HG03097 (cell line): ENCODE measurements at regions not wholly inside any gene's neighbourhood (a gene's known extent, or its start where the extent isn't known, plus 50 kb on each side); places are given as distances from the start of the nearest gene placed in this dataset.
"Not testable (repeated sequence)": the region's sequence is repeated elsewhere in the genome, so short reads cannot be mapped to it uniquely, and the experiment has no call there.

Experiments used
- ATAC-seq: cut with Tn5 transposase; IDR thresholded peaks from one replicate; pipeline ENCODE4 v1.9.1; 2021; ENCODE audit not compliant: unreplicated experiment, low FRiP score

DNA sequence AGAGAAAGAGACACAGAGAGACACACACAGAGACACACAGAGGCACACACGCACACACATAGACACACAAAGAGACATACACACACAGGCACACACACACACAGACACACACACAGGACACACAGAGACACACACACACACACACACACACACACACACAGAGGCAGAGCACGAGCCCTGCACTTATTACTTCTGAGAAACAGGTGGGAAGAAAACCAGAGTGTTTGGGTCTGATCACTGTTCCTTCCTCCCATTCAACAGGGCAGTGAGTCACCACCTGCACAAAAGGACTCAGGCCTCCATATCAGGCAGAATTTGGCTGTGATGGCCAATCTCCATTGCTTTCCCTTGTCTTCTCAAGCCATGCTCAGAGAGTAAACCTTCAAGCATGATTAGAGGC is 285.0 kb downstream of the ANAPC1 start:
- ATAC-seq = not testable (repeated sequence)

DNA sequence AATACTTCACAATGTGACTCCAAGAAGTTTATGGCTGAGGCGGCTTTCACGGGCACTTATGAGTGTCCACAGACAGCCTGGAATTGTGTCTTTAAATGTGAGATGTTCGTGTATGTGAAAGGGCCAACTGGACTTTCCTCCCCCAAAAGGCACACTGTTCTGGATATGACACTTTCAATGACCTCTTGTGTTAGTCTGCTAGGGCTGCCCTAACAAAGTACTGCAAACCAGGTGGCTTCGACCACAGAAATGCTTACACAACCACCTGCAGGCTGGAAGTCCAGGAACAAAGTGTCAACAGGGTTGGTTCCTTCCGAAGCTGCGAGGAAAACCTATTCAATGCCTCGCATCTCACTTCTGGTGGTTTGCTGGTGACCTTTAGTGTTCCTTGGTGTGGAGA is 281.7 kb downstream of the ANAPC1 start:
- not testable (repeated sequence) for ATAC-seq

DNA sequence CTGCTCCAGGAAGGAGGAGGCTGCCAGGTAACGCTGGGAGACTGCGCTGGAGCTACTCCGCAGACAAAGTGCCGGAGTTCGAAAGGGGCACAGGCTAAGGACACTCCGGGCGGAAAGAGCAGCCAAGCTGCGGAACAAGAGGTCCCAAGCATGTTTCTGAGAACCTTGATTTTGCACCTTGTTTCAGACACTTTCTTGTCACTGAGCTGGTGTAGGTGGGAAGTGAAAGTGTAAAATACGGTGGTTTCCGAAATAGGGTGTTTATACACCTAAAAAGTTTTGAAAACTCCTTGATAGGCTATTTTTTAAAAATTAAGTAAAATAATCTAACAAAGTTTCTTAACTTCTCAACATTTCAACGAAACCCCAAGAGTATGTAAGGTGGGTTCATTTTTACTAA is 278.2 kb downstream of the ANAPC1 start:
- not testable (repeated sequence) for ATAC-seq

DNA sequence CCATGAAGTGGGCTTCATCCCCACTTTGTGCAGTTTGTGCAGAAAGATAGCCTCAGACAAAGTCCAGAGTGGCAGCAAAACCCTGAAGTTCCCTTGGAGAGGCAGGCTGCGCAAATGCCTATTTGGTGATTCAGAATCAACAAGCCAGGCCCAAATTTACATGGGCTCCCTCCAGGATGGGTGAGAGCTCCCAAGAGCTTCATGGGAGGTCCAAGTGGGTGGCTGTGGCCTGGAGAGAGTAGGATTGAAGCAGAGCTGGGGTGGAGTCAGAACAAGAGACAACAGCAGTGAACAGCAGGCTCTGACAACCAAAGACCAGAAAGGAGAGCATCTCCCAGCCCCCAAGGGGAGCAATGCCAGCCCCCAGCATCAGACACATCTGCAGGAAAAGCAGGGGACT is 277.4 kb downstream of the ANAPC1 start:
- not testable (repeated sequence) for ATAC-seq

DNA sequence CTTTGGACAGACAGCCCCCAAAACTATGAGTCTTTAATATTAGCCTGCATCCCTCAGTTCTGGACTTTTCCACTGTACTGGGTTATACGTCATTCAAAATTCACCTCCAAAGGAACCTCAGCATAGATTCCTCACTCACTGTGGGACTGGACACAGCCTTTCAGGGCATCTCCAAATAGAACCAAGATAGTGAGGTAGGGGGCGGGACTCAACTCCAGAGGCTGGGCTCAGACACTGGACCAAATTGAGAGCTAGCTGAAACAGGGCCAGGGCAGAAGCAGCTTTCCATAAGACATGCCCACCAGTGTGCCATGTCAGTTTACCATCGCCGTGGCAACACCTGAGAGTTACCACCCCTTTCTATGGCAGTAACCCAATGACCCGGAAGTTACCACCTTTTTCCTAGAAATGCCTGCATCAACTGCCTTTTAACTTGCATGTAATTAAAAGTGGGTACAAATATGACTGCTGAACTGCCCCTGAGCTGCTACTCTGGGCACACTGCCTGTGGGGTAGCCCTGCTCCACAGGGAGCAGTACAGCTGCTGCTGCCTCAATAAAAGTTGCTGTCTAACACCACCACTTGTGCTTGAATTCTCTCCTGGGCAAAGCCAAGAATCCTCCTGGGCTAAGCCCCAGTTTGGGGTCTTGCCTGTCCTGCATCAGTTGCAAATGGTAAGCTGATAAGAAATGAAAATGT is 274.7 kb downstream of the ANAPC1 start:
- ATAC-seq = not testable (repeated sequence)

DNA sequence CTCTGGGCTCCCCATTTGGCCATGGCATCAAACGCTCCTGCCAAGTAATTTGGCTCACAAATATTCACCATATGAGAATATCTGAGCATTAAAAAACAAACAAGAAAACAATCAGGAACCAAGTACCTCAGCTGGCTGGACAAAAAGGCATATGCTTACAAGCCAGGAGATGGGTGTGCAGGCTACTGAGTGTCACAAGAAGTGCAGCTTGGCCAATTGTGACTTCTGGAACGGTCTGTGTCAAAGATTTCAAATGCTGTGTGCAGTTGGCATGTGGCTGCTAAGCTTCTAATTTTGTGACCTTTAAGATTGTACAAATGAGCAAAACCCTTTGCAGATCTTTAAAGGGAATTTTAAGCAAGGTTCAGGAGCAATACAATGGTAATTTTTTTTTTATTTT is 274.0 kb downstream of the ANAPC1 start:
- not testable (repeated sequence) for ATAC-seq

DNA sequence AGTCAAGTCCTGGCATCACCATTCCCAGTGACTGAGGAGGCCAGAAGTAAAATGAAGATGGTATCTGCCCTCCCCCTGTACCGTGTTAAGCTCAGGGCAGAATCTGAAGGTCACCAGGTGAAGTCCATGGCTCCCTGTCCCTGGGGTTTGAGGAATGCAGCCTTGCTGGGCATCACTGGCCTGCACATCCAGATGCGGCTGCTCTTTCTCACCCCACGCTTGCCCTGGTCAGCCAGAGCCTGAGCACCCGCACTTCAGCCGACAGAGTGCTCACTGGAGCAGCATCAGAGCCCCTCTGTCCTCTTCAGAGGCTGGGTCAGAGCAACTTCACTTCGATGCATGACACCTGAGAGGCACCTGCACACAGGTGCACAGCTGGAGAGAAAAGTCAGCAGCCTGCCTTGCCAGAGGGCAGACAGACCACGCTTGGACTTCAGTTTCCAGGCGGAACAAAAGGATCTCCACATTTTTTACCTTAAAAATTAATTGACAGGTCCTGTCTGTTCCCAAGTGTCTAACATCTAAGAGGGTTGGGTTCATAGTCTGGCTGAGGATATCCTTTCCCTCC is 267.3 kb downstream of the ANAPC1 start:
- no peak for ATAC-seq

DNA sequence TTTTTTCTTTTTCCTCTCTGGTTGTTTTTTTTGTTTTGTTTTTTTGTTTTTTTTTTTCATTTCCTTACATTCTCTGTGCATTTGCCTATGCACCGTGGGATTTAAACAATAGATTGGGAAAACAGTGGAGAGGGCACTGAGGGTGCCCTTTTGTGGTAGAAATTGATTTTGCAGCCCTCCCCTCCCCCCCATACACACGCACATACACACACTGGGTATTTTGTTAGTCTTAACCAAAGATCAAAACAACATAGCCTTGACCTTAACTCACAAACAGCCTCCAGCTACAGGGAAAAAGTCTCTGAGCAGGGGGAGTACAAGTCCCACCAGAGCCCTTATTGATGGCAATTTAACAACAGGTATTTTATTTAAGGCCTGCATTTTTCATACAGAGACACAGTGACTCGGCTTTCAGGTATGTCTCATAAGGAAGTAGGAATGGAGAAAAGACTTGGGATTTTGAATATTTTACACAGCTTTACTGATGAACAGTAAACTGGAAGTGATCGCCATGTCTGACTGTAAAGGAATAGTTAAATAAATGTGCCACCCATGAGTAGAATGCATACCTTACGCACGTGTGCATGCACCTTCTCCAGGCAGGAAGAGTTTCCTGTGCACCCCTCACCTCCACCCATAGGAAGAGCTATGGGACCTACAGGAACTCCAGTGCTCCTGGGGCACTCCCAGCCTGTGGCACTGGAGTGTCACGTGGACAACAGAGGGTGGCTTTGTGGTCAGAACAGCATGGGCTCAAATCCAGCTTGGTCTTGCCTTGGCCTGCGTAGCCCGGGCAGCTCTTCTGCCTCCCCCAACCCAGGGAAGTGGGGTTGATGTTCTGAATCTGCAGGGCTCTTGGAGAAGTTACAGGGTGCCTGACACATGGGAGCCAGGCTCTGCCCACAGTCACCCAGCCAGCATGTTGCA is 266.4 kb downstream of the ANAPC1 start:
- no peak for ATAC-seq

DNA sequence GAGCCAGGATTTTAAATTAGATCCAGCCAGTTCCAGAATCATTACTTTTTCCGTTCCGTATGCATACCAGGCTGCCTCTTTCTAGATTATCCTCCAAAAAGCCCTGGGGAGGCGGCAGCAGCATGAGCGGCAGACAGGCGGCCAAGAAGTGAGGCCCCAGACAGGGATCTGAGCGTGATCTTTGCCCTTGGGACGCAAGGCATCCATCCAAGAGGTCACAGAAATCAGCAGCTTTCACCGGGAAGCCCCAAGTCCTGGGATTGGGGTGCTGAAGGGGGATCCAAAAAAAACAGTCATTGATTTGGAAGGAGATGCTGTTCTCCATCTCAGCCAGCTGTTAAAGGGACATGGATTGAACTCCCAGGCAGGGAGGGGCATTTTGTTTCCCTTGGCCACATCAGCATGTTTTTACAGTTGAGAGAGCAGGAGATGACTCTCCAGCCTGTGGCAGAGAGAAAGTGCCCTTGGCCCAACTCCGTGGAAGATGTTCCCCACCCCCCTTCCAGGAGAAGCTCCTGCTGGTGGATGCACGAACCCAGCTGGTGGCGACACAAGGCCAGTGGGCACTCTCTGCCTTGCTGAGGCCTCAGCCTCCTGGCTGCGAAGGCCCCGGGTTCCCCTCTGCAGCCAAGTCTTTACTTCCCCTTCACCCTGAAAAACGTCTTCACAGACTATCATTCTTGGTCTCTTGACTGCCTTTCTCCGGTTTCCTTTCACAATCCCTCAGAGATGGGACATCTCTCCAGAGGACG is 265.6 kb downstream of the ANAPC1 start:
- ATAC-seq = no peak

DNA sequence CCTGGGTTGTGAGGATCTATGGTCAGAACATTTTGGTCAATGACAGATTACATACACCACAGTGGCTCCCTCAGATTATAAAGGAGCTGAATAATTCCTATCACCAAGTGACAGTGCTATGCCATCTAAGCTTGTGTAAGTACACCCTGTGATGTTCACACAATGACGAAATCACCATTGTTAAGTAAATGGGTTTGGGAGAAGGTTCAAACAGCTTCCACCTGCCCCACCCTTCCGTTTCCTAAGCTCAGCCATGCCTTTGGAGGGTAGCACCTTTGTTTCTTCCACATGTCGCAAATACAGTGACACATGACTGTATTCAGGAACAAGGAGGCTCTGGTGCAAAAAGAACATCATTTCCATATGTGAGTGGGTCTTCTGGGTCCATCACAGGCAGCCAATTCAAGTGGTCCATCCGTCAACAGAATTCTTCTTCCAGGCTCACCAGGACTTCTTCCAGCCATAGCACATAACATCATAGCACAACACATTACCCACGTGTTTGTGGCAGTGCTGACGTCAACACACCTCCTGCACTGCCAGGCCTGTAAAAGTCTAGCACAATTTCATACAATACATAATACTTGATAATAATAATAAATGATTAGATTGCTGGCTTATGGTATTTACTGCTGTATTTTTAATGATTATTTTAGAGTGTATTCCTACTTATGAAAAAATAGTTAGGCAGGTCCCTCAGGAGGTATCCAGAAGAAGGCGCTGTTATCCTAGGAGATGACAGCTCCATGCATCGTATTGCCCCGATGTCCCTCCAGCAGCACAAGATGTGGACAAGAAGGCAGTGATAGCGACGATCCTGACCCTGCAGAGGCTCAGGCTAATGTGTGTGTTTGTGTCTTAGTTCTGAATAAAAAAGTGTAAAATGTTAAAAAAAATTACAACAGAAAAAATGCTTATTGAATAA is 264.8 kb downstream of the ANAPC1 start:
- no peak for ATAC-seq

DNA sequence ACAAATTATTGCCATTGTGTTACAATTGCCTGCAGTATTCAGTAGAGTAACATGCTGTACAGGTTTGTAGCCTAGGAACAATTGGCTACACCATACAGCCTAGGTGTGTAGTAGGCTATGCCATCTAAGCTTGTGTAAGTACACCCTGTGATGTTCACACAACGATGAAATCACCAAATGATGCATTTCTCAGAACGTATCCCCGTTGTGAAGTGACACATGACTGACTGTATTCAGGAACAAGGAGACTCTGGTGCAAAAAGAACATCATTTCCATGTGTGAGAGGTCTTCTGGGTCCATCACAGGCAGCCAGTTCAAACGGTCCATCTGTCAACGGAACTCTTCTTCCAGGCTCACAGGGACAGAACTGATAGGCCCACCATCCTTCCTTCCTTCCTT is 263.7 kb downstream of the ANAPC1 start:
- no peak for ATAC-seq

DNA sequence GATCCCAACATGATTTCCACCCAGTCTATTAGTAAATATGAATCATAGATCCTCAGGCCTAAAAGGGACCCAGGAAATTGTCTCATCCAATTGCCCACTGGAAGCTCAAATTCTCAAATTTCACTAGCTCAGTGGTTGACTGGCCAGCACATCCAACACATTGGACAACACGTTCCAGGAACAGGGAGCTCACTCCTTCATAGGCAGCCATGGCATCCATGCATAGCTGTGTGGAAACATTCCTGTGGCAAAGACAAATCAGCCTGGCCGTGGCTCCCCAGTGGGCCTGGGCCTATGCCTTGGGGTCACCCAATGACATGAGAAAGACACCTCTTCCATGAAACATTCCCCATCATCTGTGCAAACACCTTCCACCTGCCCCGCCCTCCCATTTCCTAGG is 261.1 kb downstream of the ANAPC1 start:
- ATAC-seq = no peak

DNA sequence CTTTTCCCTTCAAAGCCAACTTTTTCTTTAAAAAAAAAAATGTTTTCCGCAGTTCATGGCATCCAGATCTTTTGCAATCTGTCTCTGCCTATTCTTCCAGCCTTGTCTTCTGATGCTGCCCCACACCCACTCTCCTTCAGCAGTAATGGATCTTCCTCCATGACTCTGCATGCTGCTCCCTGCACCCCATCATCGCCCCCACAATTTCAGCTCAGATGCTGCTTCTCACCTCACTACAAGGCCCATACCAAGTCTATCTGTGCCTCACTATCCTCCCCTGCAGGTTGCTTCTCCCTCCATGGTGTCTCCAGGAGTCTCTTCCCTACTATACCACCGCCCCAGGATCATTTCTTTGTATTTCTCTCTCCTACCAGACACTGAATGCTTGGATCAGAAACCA is 260.6 kb downstream of the ANAPC1 start:
- ATAC-seq = no peak

DNA sequence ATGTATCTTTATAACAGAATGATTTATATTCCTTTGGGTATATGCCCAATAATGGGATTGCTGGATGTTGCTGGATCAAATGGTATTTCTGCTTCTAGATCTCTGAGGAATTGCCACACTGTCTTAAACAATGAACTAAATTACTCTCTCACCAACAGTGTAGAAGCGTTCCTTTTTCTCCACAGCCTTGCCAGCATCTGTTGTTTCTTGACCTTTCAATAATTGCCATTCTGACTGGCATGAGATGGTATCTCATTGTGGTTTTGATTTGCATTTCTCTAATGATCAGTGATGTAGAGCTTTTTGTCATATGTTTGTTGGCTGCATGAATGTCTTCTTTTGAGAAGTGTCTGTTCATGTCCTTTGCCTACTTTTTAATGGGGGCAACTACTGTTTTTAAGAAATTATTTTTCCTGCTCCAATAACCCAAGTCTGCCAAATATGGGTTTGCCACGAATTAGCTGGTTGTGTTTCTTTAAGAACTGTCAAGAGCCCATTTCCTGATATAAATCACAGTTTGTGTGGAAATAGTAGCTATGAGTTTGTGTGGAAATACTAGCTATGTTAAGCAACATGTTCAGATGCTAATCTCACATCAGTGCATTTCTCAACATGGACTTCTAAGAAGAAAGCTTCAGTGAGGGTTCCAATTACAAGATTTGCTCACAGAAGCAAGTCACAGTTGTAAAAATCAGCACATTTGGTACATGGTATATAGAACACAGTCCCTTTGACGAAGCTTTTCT is 259.4 kb downstream of the ANAPC1 start:
- ATAC-seq = no peak

DNA sequence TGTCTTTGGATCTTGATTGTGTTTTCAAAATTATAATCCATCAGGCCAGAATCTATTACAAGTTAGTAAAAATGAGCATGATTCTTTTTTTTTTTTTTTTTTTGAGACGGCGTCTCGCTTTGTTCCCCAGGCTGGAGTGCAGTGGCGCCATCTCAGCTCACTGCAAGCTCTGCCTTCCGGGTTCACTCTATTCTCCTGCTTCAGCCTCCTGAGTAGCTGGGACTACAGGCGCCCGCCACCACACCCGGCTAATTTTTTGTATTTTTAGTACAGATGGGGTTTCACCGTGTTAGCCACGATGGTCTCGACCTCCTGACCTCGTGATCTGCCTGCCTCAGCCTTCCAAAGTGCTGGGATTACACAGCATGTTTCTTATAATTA is 258.8 kb downstream of the ANAPC1 start:
- not testable (repeated sequence) for ATAC-seq

DNA sequence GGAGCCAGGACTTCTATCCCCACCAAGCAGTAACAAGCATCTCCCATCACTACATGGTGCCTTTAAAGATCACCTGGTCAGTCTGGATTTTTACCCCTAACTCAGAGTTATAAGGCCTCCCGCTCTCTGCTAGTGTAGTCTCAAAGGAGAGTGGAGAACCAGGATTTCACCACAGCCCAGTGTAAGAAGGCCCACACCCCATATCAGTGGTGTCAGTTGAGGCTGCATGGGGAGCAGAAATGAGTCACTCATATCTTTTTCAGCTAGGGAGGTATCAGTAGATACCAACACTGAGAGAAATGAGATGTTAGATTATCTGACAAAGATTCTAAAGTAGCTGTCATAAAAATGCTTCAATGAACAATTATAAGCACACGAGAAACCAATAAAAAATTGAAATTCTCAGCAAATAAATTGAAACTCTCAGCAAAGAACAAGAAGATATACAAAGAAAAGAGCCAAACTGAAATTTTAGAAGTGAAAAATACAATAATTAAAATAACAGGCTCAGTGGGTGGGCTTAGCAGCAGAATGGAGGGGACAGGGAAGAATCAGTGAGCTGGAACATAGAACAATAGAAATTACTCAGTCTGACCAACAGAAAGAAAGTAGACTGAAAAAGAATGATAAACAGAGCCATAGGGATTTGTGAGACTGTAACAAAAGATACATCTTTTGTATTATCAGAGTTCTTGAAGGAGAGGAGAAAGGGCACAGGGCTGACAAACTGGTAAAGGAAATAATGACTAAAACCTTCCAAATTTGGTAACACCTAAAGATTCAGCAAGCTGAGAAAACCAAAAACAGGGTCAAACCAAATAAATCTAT is 257.7 kb downstream of the ANAPC1 start:
- no peak for ATAC-seq

DNA sequence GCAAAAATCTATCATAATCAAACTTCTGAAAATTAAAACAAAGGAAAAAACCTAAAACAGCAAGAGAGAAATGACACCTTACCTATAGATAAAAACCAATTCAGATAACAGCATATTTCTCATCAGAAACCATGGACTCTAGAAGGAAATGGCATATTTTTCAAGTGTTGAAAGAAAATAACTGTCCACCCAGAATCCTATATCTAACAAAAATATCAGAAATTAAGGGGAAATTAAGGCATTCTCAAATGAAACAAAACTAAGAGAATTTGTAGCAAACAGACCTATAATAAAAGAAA is 257.2 kb downstream of the ANAPC1 start:
- ATAC-seq = no peak

DNA sequence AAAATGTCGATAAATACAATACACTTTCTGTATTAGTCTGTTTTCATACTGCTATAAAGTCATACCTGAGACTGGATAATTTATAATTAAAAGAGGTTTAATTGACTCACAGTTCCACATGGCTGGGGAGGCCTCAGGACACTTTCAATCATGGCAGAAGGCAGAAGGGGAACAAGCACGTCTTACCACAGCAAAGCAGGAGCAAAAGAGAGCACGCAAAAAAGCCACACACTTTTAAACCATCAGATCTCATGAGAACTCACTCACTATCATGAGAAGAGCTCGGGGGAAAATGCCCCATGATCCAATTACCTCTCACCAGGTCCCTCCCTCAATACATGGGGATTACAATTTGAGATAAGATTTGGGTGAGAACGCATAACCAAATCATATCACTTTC is 256.7 kb downstream of the ANAPC1 start:
- ATAC-seq = no peak
